ENCODE measurements at regions not wholly inside any gene's neighbourhood (a gene's known extent, or its start where the extent isn't known, plus 50 kb on each side); places are given as distances from the start of the nearest gene placed in this dataset.

DNA sequence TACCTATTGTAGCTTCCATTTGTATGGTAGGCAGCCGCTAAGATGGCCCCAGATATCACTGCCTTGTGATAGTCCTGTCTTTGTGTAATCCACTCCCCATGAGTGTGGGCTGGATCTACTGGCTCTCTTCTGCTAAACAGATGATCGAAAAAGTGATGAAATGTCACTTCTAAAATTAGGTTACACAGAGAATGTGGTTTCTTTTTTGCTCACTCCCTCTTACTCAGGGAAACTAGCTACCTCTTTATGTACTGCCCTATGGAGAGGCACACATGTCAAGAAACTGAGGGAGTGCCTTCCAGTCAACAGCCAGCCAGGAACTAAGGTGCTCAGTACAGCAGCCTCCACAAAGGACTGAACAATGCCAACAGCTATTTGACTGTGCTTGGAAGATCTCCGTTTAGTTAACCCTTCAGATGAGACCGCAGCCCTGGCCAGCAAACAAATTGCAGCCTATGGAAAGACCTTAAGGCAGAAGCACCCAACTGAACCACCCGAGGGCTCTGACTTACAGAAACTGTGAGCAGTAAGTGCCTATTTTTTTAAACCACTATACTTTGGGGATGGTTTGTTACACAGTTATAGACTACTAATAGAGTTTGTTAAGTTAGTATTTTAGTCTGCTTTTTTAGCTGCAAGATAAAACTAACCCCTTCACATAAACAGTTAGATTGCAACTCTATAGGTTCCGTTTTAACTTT is 113.2 kb upstream of the MAF start:
- no peak for DNase-seq (ENCODE audit: low read depth)
- TF ChIP-seq, protein P1, sequence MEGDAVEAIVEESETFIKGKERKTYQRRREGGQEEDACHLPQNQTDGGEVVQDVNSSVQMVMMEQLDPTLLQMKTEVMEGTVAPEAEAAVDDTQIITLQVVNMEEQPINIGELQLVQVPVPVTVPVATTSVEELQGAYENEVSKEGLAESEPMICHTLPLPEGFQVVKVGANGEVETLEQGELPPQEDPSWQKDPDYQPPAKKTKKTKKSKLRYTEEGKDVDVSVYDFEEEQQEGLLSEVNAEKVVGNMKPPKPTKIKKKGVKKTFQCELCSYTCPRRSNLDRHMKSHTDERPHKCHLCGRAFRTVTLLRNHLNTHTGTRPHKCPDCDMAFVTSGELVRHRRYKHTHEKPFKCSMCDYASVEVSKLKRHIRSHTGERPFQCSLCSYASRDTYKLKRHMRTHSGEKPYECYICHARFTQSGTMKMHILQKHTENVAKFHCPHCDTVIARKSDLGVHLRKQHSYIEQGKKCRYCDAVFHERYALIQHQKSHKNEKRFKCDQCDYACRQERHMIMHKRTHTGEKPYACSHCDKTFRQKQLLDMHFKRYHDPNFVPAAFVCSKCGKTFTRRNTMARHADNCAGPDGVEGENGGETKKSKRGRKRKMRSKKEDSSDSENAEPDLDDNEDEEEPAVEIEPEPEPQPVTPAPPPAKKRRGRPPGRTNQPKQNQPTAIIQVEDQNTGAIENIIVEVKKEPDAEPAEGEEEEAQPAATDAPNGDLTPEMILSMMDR (IDR thresholded peaks at IDR 0.05; ENCODE audit: insufficient read depth, low read depth, low read length, missing control alignments): no peak
- no peak overlapping the region for H3K4me3 ChIP-seq (ENCODE audit: low read depth, low read length)

DNA sequence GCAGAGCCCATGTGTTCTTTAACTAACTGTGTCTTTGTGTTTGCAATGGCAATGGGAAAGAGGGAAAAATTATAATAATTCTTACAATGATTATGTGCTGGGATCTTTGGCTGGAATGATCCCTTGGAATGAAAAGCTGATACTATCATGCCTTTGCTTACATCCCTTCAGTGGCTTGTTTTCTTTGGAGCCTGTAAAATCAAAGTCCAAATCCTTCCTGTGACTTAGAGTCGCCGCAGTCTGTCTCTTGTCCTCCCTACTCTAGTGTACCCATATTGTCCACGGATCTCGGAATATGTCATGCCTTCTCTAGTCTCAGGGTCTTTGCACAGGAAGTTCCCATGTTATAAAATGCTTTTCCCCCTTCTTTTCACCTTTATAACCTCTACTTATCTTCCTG is 111.7 kb upstream of the MAF start:
- no peak for DNase-seq (ENCODE audit: low read depth)
- TF ChIP-seq, protein P1 (IDR thresholded peaks at IDR 0.05; ENCODE audit: insufficient read depth, low read depth, low read length, missing control alignments): no peak
- no peak overlapping the region for H3K4me3 ChIP-seq (ENCODE audit: low read depth, low read length)

DNA sequence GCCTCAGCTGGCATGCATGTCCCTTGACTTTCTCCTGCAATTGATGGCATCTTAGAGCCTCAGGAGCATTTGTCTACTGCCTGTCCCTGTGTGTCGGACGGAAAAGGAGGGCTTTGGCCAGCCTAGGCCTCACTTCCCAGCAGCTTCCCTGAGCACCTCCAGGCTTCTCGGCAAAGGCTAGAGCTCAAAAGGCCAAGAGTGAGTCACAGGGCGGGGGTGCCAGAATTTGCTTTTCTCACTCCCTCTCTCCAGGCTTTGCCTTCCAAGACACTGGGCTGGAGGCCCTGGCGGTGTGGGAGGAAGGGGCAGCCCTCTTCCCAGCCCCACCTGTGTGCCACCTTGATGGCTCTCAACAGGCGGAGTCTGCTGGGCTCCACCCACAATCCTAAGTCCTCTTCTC is 107.3 kb upstream of the MAF start:
- TF ChIP-seq, protein P1 (IDR thresholded peaks at IDR 0.05; ENCODE audit: insufficient read depth, low read depth, low read length, missing control alignments): no peak
- H3K4me3 ChIP-seq (ENCODE audit: low read depth, low read length): no peak overlapping the region
- no peak for DNase-seq (ENCODE audit: low read depth)

DNA sequence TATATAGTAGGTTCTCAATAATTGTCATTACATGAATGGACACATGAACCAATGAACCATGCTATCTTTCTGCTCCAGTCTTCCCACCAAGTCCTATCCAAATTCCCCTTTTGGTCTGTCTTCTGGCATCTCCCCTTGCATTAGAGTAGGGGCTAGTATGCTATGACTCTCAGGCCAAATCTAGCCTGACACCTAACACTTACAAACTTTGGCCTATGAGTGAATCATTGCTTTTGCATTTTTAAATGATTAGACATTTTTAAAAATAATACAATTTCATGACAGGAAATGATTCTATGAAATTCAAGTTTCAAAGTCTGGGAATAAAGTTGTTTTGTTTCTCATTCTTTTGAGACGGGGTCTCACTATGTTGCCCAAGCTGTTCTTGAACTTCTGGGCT is 102.5 kb upstream of the MAF start:
- TF ChIP-seq, protein P1 (IDR thresholded peaks at IDR 0.05; ENCODE audit: insufficient read depth, low read depth, low read length, missing control alignments): no peak
- no peak for DNase-seq (ENCODE audit: low read depth)
- H3K4me3 ChIP-seq (ENCODE audit: low read depth, low read length): no peak overlapping the region

DNA sequence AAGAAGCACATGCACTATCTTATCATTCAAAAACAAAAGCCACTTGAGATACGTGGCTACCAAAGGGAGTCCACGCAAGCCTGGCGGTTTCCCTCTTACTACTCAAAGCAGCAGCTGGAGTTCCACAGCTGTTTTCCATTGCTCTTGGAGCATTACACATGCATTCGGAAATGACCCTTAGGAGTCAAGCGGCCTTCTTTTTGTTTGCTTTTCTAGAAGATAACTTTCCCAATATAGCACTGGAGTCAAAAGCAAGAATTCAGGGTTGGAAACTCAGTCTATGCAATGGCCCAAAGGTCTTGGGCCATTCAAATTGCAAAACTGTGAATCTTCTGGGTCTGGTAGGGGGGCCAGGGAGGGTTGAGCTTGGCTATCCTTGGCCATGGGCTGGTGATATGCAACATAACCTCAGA is 97.8 kb upstream of the MAF start:
- TF ChIP-seq, protein P1 (IDR thresholded peaks at IDR 0.05; ENCODE audit: insufficient read depth, low read depth, low read length, missing control alignments): no peak
- H3K4me3 ChIP-seq (ENCODE audit: low read depth, low read length): no peak overlapping the region
- DNase-seq (ENCODE audit: low read depth): no peak

DNA sequence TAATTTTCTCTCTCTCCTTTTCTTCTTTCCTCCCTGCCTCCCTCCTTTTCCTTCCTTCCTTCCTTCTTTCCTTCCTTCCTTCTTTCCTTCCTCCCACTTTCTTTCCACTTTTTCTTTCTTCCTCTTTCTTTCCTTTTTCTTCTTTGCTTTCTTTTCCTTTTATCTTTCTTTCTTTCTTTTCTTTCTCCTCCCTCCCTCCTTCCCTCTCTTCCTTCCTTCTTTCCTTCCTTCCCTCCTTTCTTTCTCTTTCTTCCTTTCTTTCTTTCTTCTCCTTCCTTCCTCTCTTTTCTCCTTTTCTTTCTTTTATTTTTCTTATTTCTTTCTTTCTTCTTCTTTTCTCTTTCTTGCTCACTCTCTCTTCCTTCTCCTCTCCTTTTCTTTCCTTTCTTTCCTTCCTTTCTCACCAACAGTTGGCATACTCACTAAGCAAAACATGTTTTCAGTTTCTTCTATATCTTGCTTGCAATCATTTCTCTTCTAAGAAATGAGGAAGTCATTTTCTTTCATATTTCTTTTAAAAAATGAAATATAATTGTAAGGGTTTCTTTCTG is 97.1 kb upstream of the MAF start:
- H3K4me3 ChIP-seq (ENCODE audit: low read depth, low read length): no peak overlapping the region
- DNase-seq (ENCODE audit: low read depth): no peak
- TF ChIP-seq, protein P1 (IDR thresholded peaks at IDR 0.05; ENCODE audit: insufficient read depth, low read depth, low read length, missing control alignments): no peak

DNA sequence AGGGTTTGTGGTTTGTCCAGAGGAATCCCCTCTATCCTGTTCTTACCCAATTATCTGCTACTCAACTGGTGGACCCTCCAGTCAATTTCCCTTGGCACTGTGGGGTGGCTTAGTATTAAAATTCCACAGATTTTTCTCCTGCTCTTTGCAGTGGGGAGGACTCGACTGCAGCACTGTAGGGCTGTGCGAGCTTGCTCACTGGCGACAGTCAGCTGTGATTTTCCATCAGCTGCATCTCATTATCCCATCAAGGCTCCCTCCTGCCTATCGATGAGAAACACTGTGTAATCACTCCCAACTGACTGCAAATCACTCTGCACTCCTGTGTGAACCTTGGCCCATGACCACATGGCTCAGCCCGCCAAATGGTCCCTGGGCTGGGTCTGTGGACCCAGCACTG is 90.5 kb upstream of the MAF start:
- TF ChIP-seq, protein P1 (IDR thresholded peaks at IDR 0.05; ENCODE audit: insufficient read depth, low read depth, low read length, missing control alignments): no peak
- DNase-seq (ENCODE audit: low read depth): no peak
- no peak overlapping the region for H3K4me3 ChIP-seq (ENCODE audit: low read depth, low read length)

Data from GM12865 (cell line).